Pulmonary artery endothelial cell (primary cell): ENCODE measurements at regions not wholly inside any gene's neighbourhood (a gene's known extent, or its start where the extent isn't known, plus 50 kb on each side); places are given as distances from the start of the nearest gene placed in this dataset.

Source experiments
- DNase-seq: peaks from one replicate; pipeline ENCODE4 v3.0.0-alpha.2; 2011; ENCODE audit warnings: low read depth, low spot score

DNA sequence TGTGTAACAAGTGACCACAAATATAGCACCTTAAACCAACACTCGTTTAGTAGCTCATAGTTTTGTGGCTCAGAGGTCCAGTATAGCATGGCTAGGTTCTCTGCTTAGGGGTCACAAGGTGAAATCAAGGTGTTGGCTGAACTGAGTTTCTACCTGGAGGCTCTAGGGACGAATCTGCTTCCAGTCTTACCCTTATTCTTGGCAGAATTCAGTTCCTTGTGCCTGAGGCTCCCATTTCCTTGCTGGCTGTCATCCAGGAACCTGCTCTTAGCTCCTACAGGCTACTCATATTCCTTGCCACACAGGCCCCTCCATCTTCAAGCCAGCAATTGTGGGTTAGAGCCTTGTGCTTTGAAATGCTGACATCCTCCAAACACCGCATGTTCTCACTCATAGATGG, 212.3 kb upstream of the CDH13 start:
- no peak for DNase-seq

- no peak for DNase-seq
Observed at GRCh38 chr16:82412770-82413169, 214.0 kb upstream of the CDH13 start.

GRCh38 chr16:82405736-82406135, 221.0 kb upstream of the CDH13 start:
- no peak for DNase-seq

- DNase-seq, result no peak
Observed at GRCh38 chr16:82404586-82405315, 222.0 kb upstream of the CDH13 start.

DNA sequence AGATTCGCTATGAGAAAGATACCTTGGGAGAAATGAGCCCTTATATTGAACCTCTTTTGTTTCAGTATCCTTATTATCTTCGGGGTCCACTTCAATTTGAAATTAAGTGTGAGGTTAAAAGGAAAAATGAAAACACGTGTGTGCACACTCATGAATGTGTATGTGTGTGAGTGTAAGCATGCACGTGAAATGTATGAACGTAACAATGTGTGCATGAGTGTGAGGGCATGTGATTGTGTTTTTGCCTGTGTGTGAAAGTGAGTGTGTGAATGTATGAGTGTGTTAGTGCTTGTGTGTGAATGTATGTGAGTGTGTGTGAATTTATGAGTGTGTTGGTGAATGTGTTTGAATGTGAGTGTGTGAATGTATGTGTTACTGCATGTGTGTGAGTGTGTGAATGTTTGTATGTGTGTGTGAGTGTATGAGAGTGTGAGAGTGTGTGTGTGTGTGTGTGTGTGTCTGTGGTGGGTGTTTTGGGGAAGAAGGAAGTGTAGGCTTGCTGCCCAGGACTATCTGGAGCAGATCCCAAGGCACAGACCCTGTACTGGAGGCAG, 224.0 kb upstream of the CDH13 start:
- DNase-seq, result no peak

GRCh38 chr16:82400046-82400445, 226.7 kb upstream of the CDH13 start:
- DNase-seq, result no peak

GRCh38 chr16:82396509-82396908, 226.5 kb upstream of the MPHOSPH6 start:
- DNase-seq, result no peak

DNA sequence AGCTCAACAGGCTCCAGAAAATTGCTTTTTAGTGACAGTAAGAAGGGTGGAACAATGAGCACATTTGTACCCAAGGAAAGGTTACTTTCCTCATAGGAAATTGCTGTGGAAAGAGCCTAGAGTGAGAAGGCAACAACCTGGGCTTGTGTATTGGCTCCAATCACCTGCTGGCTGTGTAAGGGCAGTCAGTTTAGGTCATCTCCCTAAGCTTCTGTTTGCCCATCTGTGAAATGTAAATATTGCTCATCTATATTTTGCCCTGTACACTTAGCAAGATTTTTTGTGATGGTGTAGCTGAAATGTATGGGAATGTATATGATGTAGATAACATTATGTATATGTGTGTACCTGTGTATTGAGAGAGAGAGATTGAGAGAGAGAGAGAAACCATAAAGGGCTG, 225.2 kb upstream of the MPHOSPH6 start:
- no peak for DNase-seq

DNA sequence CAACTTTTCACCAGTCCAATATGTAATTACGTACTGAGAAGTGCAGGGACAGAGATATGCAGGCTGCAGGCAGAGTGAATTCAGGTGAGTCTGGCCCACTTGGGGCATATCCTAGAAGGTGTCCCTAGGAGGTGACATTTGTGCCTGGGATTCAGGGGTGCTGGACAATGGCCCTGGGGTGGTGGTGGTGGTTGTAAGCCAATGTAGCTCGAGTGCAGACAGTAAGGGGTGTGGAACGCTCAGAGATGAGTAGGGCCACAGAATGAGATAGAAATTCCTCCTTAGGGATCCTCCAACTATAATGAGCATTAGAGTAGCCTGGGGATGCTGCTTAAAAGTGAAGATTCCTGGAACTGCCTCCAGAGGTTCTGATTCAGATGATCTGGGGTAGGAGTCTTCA, 221.7 kb upstream of the MPHOSPH6 start:
- no peak for DNase-seq

DNA sequence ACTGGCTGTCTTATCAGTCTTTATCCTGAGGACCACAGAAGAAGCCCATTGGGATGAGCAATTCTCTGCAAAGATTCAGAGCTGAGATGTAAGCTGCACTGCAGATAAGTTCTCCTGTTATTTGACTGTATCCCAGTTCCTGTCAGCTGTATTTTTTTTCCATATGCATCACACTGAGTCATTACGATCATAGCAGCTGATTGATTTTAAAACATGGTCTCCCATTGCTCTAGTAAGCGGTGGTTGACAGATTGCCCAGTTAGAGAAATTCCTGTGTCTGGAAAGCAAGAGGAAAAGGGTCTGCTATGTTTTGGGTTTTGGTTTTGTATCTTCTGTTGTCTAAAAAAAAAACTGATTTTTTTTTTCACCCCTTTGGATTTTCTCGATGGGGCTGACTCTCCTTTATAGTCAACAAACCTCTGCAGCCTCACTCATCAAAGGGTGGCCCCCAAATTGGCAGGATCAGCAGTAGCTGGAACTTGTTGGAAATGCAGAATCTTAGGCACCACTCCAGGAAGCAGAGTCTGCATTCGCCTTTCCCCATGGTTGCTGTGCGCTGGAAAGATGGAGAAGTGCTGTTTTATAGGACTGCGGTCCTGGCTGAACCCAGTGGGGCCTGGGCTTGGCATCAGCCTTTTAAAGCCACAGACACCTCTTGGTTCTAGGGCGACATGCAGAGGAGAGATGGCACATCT, 220.1 kb upstream of the MPHOSPH6 start:
- DNase-seq, result no peak

GRCh38 chr16:82386761-82387160, 216.7 kb upstream of the MPHOSPH6 start:
- no peak for DNase-seq

GRCh38 chr16:82384949-82385348, 214.9 kb upstream of the MPHOSPH6 start:
- no peak for DNase-seq

DNA sequence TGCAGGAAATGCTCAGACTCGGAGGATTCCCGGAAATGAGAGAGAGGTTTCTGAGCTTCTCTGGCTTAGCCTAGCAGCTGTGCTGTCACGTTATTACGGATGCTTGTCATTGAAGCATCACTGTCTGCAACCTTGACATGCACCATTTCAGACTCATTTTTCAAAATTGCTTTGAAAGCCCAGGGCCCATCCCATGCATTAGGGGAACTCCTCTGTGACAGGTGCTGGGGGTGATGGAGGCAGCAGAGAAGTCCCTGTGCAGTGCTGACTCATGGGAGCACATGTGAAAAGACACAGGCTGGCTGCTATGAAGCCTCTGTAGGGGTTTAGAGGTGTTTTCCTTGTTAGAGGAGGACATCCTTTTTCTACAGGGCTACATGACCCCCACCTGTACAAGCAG, 214.0 kb upstream of the MPHOSPH6 start:
- no peak for DNase-seq

- no peak for DNase-seq
Observed at GRCh38 chr16:82382521-82382920, 212.5 kb upstream of the MPHOSPH6 start.

GRCh38 chr16:82379551-82379950, 209.5 kb upstream of the MPHOSPH6 start:
- DNase-seq, result no peak

GRCh38 chr16:82373976-82374375, 204.0 kb upstream of the MPHOSPH6 start:
- DNase-seq, result no peak

DNA sequence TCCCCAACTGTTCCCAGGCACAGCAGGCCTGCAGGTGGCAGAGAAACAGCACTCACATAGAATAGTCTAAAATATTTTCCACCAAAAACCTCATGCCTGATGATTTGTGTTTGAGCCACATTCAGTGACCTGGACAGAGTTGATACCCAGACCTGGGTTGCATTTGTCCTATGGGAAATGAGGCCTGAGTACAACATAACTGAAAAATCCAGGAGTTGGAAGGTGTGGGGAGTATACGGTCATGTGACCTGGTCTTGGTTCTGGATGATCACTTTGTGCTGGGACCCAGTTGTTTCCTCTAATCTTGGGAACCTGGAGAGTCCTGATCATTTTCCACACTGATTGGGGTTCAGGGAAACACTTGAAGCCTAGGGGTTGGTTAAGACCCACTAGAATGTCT, 200.3 kb upstream of the MPHOSPH6 start:
- DNase-seq, result no peak

DNA sequence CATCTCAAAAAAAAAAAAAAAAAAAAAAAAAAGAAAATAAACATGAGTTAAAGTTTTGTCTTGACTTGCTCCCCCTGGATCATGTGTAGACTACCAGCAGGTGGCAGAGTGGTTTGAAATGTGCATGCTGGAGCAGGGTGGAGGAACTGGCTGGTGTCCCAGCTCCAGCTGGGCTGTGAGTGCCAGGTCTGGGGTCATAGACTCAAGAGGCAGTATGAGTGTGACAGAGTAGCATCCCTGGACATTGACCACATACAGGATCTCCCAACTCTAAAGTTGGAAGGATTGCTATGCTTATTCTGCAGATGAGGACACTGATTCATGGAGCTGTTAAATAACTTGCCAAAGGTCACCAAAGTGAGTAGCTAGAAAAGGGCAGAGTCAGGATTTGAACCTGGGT, 198.0 kb upstream of the MPHOSPH6 start:
- DNase-seq, result no peak

DNA sequence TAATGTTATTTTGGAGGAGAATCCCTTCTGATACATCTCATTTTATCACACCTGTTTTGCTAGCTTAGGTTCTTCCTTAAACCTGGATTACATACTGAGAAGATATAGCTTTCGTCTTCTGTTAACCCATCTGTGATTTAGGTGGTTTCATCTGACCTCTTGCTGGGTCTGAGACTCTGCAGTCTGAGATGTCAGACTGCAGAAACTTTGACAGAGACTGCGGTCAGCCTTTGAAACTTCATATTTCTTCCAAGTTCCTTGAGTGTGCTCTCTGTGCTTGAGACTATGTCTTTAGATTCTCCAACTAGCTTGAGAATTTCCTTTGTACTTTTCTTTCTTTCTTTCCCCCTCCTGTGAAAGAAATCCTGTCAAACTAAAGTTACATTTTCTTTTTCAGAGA, 196.4 kb upstream of the MPHOSPH6 start:
- DNase-seq, result no peak

- no peak for DNase-seq
Observed at GRCh38 chr16:82364690-82365089, 194.7 kb upstream of the MPHOSPH6 start.

DNA sequence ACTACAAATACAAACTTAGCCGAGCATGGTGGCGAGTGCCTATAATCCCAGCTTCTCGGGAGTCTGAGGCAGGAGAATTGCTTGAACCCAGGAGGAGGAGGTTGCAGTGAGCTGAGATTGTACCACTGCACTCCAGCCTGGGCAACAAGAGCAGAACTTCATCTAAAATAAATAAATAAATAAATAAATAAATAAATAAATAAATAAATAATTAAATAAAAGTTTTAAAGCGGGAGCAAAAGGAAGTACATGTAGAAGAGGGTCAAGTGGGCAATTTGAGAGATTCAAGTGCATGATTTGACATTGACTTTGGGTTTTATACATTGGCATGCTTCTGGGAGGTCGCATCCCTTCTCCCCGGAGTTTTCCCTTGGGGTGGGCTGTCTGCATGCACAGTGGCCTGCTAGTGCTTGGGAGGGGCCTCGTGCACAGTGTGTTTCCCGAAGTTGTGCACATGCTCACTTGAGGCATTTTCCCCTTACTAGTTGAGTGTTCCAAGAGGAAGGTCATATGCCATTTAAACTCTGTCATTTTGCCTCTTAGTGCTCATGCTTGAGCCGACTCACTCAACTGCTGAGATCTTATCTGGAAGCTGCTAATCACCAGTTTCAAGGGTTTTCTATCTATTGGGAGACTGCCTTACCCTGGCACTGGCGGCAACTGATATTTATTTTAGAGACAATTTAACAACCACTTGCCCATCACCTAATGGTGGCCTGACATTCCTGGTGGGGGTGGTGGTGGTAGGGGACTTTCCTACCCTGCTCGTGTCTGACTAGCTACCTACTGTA, 193.2 kb upstream of the MPHOSPH6 start:
- no peak for DNase-seq

DNA sequence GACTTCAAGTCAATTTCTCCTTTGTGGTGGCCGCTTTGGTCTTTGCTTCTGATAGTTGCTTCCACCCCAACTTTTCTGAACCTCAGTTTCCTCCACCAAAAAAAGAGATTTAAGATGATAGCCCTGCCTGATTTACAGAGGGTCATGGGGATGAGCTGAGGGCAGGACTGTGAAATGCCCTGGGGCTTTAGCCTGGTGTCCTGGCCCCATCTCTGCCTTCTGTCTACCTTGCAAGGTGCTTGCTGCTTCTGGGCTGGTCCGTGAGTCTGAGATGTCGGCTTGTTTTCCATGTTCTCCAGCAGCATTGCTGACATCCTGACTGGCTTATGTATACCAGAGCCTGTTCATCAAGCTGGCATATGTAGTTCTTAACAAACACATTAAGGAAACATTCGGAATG, 191.9 kb upstream of the MPHOSPH6 start:
- DNase-seq, result no peak
